Coronary artery (tissue), 2 donors: ENCODE measurements at regions not wholly inside any gene's neighbourhood (a gene's known extent, or its start where the extent isn't known, plus 50 kb on each side); places are given as distances from the start of the nearest gene placed in this dataset.

Source experiments
- DNase-seq: peaks from one replicate; pipeline ENCODE4 v3.0.0-alpha.2; 2017; ENCODE audit warnings: low spot score
- H3K27ac ChIP-seq, 2 donors: fragments of 200-600 bp; sonication (generic); one replicate each; pipeline ENCODE4 v1.5.1; 2016 to 2019
- H3K4me3 ChIP-seq: fragments of 200-600 bp; sonication (generic); 2 replicates; pipeline ENCODE4 v1.5.1; 2016; ENCODE audit warnings: mild to moderate bottlenecking, moderate library complexity
- TF ChIP-seq, protein P1 (sequence below): fragments of 200-600 bp; sonication (generic); IDR thresholded peaks from one replicate; pipeline ENCODE4 v1.5.1; 2019; ENCODE audit warnings: antibody characterized with exemption

DNA sequence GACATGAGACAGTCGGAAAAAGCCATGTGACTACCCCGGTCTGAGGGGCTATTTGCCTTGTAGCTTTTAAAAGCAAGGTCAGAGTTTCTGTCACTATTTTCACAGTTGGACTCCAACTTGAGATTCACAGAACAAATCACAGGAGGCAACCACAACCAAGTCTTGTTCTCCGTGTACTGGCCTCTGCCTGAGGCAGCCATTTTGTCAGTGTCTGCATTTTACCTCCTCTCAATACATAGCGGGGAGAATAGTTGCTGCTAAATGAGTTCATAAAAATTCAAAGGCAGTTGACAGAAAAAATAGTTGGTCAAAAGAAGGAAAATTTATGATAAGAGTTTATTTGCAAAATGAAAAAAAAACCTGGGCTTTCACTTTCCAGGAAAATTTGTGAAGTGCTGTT, 501.4 kb downstream of the CCDC85A start:
- TF ChIP-seq, protein P1, sequence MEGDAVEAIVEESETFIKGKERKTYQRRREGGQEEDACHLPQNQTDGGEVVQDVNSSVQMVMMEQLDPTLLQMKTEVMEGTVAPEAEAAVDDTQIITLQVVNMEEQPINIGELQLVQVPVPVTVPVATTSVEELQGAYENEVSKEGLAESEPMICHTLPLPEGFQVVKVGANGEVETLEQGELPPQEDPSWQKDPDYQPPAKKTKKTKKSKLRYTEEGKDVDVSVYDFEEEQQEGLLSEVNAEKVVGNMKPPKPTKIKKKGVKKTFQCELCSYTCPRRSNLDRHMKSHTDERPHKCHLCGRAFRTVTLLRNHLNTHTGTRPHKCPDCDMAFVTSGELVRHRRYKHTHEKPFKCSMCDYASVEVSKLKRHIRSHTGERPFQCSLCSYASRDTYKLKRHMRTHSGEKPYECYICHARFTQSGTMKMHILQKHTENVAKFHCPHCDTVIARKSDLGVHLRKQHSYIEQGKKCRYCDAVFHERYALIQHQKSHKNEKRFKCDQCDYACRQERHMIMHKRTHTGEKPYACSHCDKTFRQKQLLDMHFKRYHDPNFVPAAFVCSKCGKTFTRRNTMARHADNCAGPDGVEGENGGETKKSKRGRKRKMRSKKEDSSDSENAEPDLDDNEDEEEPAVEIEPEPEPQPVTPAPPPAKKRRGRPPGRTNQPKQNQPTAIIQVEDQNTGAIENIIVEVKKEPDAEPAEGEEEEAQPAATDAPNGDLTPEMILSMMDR, result no peak
- DNase-seq, result no peak
- no peak overlapping the region for H3K4me3 ChIP-seq

DNA sequence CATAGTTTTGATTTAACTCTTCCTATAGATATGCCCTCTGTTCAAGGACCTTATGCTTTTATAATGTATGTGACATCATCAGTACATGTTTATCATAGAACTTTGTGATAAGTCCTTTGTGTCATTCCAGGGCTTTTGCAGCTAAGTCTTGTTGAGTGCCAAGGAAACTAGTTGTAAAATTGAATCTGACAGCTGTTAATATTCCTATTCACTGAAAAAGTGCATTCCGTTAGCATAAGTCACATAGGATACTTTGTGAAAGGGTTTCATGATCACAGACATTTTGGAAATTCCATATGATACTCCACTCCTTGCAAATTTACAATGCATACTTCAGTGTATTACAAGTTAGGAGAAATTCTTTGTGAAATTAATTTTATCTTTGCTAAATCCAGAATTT, 503.4 kb downstream of the CCDC85A start:
- no peak for DNase-seq
- no peak overlapping the region for H3K27ac ChIP-seq
- TF ChIP-seq, protein P1, result no peak
- H3K4me3 ChIP-seq, result no peak overlapping the region

More for the DNA sequence above, 501.4 kb downstream of the CCDC85A start:
- no peak overlapping the region for H3K27ac ChIP-seq

DNA sequence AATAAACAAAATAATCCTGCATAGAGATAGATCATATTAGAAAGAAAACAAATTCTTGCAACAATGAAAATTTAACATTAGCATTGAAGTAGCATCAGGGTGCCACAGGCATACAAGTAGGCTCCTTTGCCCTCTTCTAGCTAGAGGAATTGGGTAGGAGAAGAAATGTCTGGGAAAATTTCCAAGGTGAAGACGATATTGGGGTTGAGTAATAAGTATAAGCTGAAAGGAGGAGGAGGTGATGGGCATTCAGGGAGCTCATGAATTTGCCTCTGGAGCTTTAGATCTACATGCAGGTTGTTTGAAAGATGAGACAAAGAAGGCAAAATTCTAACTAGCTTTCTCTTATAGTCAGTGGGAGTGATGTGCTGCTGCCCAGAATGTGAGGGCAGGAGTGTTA, 504.9 kb downstream of the CCDC85A start:
- TF ChIP-seq, protein P1, result no peak
- no peak overlapping the region for H3K4me3 ChIP-seq
- H3K27ac ChIP-seq, result no peak overlapping the region
- DNase-seq, result no peak

DNA sequence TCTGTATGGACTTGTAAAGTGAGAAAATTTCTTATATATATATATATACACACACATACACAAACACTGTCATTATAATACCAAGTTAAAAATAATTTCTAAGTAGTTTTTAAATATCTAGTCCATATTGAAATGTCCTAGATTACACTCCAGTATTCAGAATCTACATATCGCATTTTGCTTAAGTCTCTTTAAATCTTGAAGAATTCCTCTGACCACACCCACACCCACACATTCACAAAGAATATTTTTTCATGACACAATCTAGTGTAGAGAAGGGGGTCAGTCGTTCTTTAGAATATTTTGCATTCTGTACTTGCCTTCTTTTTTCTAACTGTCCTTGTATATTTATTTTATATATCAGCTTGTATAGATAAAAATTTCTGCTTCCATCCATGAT, 509.7 kb downstream of the CCDC85A start:
- Histone ChIP-seq H3K27ac (no peak overlapping the region), H3K4me3 (no peak overlapping the region)
- TF ChIP-seq, protein P1, result no peak
- no peak for DNase-seq

DNA sequence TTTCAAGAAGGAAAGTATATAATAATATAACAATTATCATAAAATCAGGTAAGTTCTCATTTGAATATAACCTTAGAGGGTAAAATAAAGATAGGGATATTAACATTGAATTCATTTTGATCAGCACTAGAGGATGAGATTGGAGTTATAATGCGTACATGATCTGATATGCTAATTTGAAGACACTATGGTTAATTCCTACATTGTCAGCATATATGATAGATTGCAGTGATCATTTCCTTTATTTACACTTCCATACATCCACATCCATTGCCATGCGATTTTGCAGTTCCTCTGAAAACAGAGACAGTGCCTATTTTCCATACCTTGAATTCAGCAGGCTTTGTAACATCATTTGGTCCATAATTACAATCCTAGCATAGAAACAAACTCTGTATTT, 519.2 kb downstream of the CCDC85A start:
- Histone ChIP-seq H3K4me3 (no peak overlapping the region), H3K27ac (no peak overlapping the region)
- no peak for DNase-seq
- TF ChIP-seq, protein P1, result no peak

DNA sequence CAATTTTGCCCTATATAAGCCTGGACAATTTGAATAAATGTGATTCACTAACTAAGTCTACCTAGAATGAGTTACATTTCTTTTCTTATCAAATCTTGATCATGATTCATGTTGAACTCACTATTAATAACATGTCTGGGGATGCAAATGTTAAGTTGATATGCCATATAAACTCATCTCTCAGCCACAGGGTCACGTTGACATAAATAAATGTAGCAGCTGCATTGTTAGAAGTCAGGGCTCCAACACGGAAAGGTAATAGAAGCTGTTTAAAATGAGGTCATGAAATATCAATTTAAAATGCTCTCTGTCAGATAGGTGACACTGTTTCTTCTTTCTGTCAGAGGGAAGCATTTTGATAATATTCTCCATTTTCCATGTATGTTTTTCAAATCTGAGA, 521.9 kb downstream of the CCDC85A start:
- Histone ChIP-seq H3K4me3 (no peak overlapping the region), H3K27ac (no peak overlapping the region)
- TF ChIP-seq, protein P1, result no peak
- no peak for DNase-seq

DNA sequence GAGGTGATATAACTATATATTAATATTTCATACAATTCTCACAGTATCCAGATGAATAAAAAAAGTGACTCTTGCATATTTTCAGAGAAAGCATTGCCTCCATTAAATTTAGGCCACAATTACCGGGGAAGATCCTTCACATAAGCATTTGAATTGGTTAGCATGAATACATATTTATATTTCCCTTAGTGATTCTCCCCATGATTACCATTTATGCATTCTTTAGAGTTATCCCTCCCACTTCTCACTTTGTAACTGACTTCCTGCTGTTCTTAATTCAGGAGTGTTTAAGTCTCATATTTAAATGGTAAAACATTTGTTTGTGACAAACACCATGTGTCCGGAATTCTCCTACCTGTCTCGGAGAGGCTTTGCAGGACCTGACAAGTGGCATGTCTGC, 523.4 kb downstream of the CCDC85A start:
- no peak for DNase-seq

More for the DNA sequence above, 523.4 kb downstream of the CCDC85A start:
- Histone ChIP-seq H3K27ac (no peak overlapping the region), H3K4me3 (no peak overlapping the region)
- TF ChIP-seq, protein P1, result no peak
